HEK293 (cell line): ENCODE measurements at regions not wholly inside any gene's neighbourhood (a gene's known extent, or its start where the extent isn't known, plus 50 kb on each side); places are given as distances from the start of the nearest gene placed in this dataset.
"Not testable (repeated sequence)": the region's sequence is repeated elsewhere in the genome, so short reads cannot be mapped to it uniquely, and the experiment has no call there.

ENCODE experiments used
- ZNF174 ChIP-seq: fragments of 450-650 bp; formaldehyde crosslinking; IDR thresholded peaks from 2 replicates; pipeline ENCODE4 v1.5.0; 2017; ENCODE audit warnings: missing biosample characterization, mild to moderate bottlenecking, missing genetic modification characterization
- ZNF302 ChIP-seq: fragments of 450-650 bp; formaldehyde crosslinking; IDR thresholded peaks from 2 replicates; pipeline ENCODE4 v1.5.1; 2016; ENCODE audit warnings: missing biosample characterization, missing genetic modification characterization, low read depth
- ZNF777 ChIP-seq: fragments of 450-650 bp; formaldehyde crosslinking; IDR thresholded peaks from 2 replicates; pipeline ENCODE4 v1.5.1; 2017; ENCODE audit warnings: missing biosample characterization, missing genetic modification characterization, borderline replicate concordance
- ZNF785 ChIP-seq: fragments of 450-650 bp; formaldehyde crosslinking; IDR thresholded peaks from 2 replicates; pipeline ENCODE4 v1.5.1; 2016; ENCODE audit warnings: missing biosample characterization, missing genetic modification characterization
- TF ChIP-seq, protein P1 (sequence below): fragments of 450-650 bp; formaldehyde crosslinking; IDR thresholded peaks from 2 replicates; pipeline ENCODE4 v1.5.1; 2016; ENCODE audit warnings: missing biosample characterization, missing genetic modification characterization
- TF ChIP-seq, protein P2 (sequence below): fragments of 450-650 bp; formaldehyde crosslinking; IDR thresholded peaks from 2 replicates; pipeline ENCODE4 v1.5.1; 2016; ENCODE audit warnings: missing biosample characterization, missing genetic modification characterization
- TF ChIP-seq, protein P3 (sequence below): fragments of 450-650 bp; formaldehyde crosslinking; IDR thresholded peaks from 2 replicates; pipeline ENCODE4 v1.5.1; 2016; ENCODE audit warnings: missing biosample characterization, missing genetic modification characterization, low read depth

DNA sequence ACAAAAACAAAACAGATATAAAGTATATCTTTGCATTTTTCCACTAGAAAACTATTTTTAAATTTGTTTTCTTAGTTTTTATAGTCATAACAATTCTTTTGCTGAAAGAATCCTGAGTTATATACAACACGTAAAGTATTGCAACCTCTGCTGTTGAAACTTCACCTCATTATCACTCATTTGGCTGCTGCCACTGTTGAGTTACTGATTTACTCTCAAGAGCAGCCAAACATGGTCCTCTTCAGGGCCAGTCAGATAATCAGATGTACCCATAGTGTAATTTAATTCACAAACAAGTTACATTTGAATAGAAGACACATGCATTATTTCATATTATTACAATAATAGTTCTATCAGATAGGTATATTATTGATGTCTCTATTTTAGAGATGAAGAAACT lies 235.6 kb downstream of the UBE2NL start:
- TF ChIP-seq, protein P1, sequence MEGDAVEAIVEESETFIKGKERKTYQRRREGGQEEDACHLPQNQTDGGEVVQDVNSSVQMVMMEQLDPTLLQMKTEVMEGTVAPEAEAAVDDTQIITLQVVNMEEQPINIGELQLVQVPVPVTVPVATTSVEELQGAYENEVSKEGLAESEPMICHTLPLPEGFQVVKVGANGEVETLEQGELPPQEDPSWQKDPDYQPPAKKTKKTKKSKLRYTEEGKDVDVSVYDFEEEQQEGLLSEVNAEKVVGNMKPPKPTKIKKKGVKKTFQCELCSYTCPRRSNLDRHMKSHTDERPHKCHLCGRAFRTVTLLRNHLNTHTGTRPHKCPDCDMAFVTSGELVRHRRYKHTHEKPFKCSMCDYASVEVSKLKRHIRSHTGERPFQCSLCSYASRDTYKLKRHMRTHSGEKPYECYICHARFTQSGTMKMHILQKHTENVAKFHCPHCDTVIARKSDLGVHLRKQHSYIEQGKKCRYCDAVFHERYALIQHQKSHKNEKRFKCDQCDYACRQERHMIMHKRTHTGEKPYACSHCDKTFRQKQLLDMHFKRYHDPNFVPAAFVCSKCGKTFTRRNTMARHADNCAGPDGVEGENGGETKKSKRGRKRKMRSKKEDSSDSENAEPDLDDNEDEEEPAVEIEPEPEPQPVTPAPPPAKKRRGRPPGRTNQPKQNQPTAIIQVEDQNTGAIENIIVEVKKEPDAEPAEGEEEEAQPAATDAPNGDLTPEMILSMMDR (tag by site-specific recombination): not testable (repeated sequence)
- TF ChIP-seq, protein P2, sequence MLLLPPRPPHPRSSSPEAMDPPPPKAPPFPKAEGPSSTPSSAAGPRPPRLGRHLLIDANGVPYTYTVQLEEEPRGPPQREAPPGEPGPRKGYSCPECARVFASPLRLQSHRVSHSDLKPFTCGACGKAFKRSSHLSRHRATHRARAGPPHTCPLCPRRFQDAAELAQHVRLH: not testable (repeated sequence)
- not testable (repeated sequence) for TF ChIP-seq ZNF777 (tag by site-specific recombination); ZNF302 (tag by site-specific recombination); ZNF785 (tag by site-specific recombination); ZNF174
- TF ChIP-seq, protein P3, sequence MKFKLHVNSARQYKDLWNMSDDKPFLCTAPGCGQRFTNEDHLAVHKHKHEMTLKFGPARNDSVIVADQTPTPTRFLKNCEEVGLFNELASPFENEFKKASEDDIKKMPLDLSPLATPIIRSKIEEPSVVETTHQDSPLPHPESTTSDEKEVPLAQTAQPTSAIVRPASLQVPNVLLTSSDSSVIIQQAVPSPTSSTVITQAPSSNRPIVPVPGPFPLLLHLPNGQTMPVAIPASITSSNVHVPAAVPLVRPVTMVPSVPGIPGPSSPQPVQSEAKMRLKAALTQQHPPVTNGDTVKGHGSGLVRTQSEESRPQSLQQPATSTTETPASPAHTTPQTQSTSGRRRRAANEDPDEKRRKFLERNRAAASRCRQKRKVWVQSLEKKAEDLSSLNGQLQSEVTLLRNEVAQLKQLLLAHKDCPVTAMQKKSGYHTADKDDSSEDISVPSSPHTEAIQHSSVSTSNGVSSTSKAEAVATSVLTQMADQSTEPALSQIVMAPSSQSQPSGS (tag by site-specific recombination): not testable (repeated sequence)
